Sigmoid colon (tissue), 6 donors: ENCODE measurements at regions not wholly inside any gene's neighbourhood (a gene's known extent, or its start where the extent isn't known, plus 50 kb on each side); places are given as distances from the start of the nearest gene placed in this dataset.

Experiments
- DNase-seq: peaks from one replicate; pipeline ENCODE4 v3.0.0-alpha.2; 2019
- H3K27ac ChIP-seq, 4 donors: fragments of 200-600 bp; sonication (generic); one replicate each; pipeline ENCODE4 v1.5.1; 2016 to 2019; ENCODE audit warnings: mild to moderate bottlenecking in 1 of 4
- H3K27me3 ChIP-seq, 3 donors: fragments of 200-600 bp; sonication (generic); one replicate each; pipeline ENCODE4 v1.5.1; 2019; ENCODE audit warnings: mild to moderate bottlenecking in 1 of 3
- H3K36me3 ChIP-seq, 4 donors: fragments of 200-600 bp; sonication (generic); one replicate each; pipeline ENCODE4 v1.5.1; 2016 to 2019
- H3K4me1 ChIP-seq, 4 donors: fragments of 200-600 bp; sonication (generic); one replicate each; pipeline ENCODE4 v1.5.1; 2017 to 2019
- H3K4me3 ChIP-seq, 4 donors: fragments of 200-600 bp; sonication (generic); one replicate each; pipeline ENCODE4 v1.5.1; 2017 to 2019; ENCODE audit warnings: mild to moderate bottlenecking in 2 of 4, moderate library complexity in 1 of 4
- H3K9me3 ChIP-seq, 4 donors: fragments of 200-600 bp in 3 of 4; sonication (generic) in 3 of 4; one replicate each; pipeline versions ENCODE4 v1.5.1 to v1.6.1; 2013 to 2019
- EP300 ChIP-seq, 4 donors: sonication (generic); formaldehyde crosslinking; IDR thresholded peaks; one replicate each; pipeline ENCODE4 v1.6.1; 2017; ENCODE audit warnings: antibody characterized with exemption in 4 of 4
- POLR2A ChIP-seq, 2 donors: fragments of 450-650 bp; IDR thresholded peaks; one replicate each; pipeline ENCODE4 v1.6.1; 2016; ENCODE audit warnings: antibody characterized with exemption in 2 of 2, mild to moderate bottlenecking in 2 of 2, moderate library complexity in 2 of 2
- POLR2AphosphoS5 ChIP-seq, 4 donors: sonication (generic); formaldehyde crosslinking; IDR thresholded peaks; one replicate each; pipeline ENCODE4 v1.6.1; 2017; ENCODE audit warnings: antibody characterized with exemption in 4 of 4
- WGBS, 2 donors: extraction: QIAGEN DNeasy Blood & Tissue Kit; methylation state at CpG; one replicate each; pipeline ENCODE4 v1.1.7; 2013; 5-methylcytosine and 5-hydroxymethylcytosine counted together
- intact Hi-C: fragments of 100-400 bp; cut with DNase I; formaldehyde crosslinking; loops from one replicate; pipeline ENCODE4 v1.15.1; 2023
- TF ChIP-seq, protein P1 (sequence below), 4 experiments: fragments of 450-650 bp in 3 of 4; fragments of 200-600 bp in 1 of 4; IDR thresholded peaks; one replicate each; pipeline ENCODE4 v1.5.1; 2016 to 2019; ENCODE audit warnings: antibody characterized with exemption in 4 of 4, mild to moderate bottlenecking in 3 of 4, moderate library complexity in 2 of 4
- donor health status: healthy with polysubstance abuse.
- donor health status: healthy.

DNA sequence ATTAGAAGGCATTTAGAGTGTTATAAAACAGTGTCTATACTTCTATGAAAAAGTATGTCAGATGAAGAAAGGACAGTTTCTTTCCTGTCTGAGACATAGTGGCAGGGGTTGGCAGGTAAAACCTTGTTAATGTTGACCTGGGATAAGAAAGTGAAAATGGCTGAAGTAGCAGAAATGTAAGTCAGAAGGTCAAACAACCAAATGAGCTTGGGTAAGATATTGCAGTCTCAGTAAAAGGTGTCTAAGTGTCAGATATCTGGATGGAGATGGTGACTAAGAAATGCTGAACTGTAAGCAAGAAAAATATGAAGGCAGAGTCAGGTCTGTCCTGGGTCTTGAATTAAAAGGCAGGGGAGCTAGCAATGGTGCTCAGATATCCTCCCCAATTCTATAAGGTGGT lies 400.3 kb downstream of the CD109 start:
- intact Hi-C loops, result no loop called here
- no peak for DNase-seq

DNA sequence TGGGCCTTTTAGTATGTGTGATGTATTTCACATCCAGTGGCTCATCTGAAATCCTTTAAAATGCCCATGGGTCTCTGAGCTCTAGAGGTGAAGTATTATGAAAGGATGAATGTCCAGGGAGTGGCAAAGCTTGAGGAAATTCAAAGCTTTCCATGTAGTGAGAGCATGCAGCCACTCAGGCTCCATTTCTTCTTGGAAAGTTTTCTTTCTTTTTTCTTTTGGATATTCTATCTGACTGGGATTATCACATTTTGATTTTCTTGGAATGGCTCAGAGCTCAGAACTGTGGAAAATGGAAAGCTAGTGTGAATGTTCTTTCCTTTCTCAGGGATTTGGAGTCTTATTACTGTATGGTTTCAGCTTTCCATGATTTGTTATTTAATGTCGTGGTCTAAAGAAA lies 397.4 kb downstream of the CD109 start:
- intact Hi-C loops, result no loop called here
- H3K36me3 ChIP-seq, result no peaks in the 10 kb centered on the region
- H3K27me3 ChIP-seq, result no peaks in the 10 kb centered on the region
- no peak overlapping the region for H3K4me3 ChIP-seq
- H3K27ac ChIP-seq, result no peak overlapping the region
- no peak for DNase-seq
- WGBS, 2 donors, result 74 to 79% methylated on average over 1 of the region's 1 CpG
- H3K4me1 ChIP-seq, result peaks cover 0 to 22% (median 14%) of the 10 kb centered on the region in 4 donors
- no peak for TF ChIP-seq POLR2AphosphoS5 (IDR thresholded peaks at IDR 0.05)
- TF ChIP-seq, protein P1, sequence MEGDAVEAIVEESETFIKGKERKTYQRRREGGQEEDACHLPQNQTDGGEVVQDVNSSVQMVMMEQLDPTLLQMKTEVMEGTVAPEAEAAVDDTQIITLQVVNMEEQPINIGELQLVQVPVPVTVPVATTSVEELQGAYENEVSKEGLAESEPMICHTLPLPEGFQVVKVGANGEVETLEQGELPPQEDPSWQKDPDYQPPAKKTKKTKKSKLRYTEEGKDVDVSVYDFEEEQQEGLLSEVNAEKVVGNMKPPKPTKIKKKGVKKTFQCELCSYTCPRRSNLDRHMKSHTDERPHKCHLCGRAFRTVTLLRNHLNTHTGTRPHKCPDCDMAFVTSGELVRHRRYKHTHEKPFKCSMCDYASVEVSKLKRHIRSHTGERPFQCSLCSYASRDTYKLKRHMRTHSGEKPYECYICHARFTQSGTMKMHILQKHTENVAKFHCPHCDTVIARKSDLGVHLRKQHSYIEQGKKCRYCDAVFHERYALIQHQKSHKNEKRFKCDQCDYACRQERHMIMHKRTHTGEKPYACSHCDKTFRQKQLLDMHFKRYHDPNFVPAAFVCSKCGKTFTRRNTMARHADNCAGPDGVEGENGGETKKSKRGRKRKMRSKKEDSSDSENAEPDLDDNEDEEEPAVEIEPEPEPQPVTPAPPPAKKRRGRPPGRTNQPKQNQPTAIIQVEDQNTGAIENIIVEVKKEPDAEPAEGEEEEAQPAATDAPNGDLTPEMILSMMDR (IDR thresholded peaks at IDR 0.05), result no peak
- no peak for TF ChIP-seq EP300 (IDR thresholded peaks at IDR 0.05)
- TF ChIP-seq POLR2A (IDR thresholded peaks at IDR 0.05), result no peak
- H3K9me3 ChIP-seq, result no peaks in the 10 kb centered on the region

More for the DNA sequence above, 400.3 kb downstream of the CD109 start:
- TF ChIP-seq EP300 (IDR thresholded peaks at IDR 0.05) (no peak), POLR2AphosphoS5 (IDR thresholded peaks at IDR 0.05) (no peak), POLR2A (IDR thresholded peaks at IDR 0.05) (no peak)
- TF ChIP-seq, protein P1 (IDR thresholded peaks at IDR 0.05), result no peak
- no peaks in the 10 kb centered on the region for H3K9me3 ChIP-seq
- H3K27me3 ChIP-seq, result no peaks in the 10 kb centered on the region
- peaks cover 0 to 20% (median 13%) of the 10 kb centered on the region in 4 donors for H3K4me1 ChIP-seq
- no peak overlapping the region for H3K4me3 ChIP-seq
- no peaks in the 10 kb centered on the region for H3K36me3 ChIP-seq
- no peak overlapping the region for H3K27ac ChIP-seq

DNA sequence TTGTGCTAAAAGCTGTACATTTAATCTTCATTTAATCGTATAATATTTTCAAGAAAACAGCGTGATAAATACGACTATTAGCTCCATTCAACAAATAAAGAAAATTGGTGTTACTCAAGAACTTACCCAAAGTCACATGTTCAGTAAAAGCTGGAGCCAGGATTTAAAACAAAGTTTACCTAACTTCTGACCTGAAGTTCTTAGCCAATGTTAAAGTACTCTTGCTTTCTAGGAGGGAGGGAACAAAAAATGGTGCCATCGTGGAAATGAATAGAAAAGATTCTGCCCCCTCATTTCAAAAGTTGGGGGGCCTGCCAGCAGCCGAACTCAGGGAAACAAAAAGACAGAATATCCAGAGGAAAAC lies 395.8 kb downstream of the CD109 start:
- Histone ChIP-seq H3K9me3 (no peaks in the 10 kb centered on the region), H3K4me3 (no peak overlapping the region), H3K27me3 (no peaks in the 10 kb centered on the region), H3K27ac (peak overlapping the region in 3 of 4 donors; percentile 33 to 62 (median 55)), H3K36me3 (no peaks in the 10 kb centered on the region), H3K4me1 (peaks cover 0 to 22% (median 14%) of the 10 kb centered on the region in 4 donors)
- TF ChIP-seq POLR2AphosphoS5 (IDR thresholded peaks at IDR 0.05) (no peak), POLR2A (IDR thresholded peaks at IDR 0.05) (no peak), EP300 (IDR thresholded peaks at IDR 0.05) (no peak)
- TF ChIP-seq, protein P1 (IDR thresholded peaks at IDR 0.05), result no peak
- 50 to 61% methylated on average over 5 of the region's 5 CpGs for WGBS, 2 donors
- intact Hi-C loops, result no loop called here
- no peak for DNase-seq

DNA sequence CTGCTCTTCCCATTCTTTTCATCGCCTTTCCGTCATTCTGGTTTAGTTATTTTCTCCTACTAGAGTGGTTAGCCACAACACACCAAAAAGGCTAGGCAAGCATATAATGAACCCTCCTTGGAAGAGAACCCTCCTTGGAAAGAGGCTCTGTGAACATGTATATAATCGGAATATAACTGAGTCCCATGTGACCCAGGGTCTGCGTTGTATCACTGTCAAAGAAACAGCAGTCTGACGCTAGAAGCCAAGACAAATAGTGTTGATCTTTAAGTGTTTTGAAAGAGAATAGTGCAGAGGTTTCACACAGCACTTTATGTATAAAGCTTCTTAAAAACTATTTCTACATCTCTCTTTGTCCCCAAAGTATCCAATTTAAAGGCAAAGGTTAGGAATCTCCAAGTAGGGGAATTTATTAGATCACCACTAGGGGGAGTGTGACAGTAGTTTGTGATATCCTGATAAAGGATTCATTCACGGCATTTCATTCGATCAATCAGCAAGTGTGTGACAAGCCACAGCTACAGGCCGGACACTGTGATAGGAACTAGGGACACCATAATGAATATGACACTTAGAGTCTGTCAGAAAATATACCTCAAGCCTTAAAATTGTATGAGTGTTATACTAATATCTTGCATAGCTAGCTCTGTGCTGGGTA lies 395.3 kb downstream of the CD109 start:
- peak overlapping the region in 3 of 4 donors; percentile 33 to 62 (median 55) for H3K27ac ChIP-seq
- H3K36me3 ChIP-seq, result no peaks in the 10 kb centered on the region
- peak; percentile 76 for DNase-seq
- intact Hi-C loops, result no loop called here
- 47 to 56% methylated on average over 8 of the region's 8 CpGs for WGBS, 2 donors
- H3K4me1 ChIP-seq, result peaks cover 0 to 22% (median 14%) of the 10 kb centered on the region in 4 donors
- H3K27me3 ChIP-seq, result no peaks in the 10 kb centered on the region
- no peak for TF ChIP-seq POLR2A (IDR thresholded peaks at IDR 0.05)
- peak in 1 of 4 donors; percentile 64 for TF ChIP-seq EP300 (IDR thresholded peaks at IDR 0.05)
- peak; percentile 84 to 91 (median 88) for TF ChIP-seq POLR2AphosphoS5 (IDR thresholded peaks at IDR 0.05)
- TF ChIP-seq, protein P1 (IDR thresholded peaks at IDR 0.05), result peak; percentile 39 to 66 (median 65)
- H3K4me3 ChIP-seq, result no peak overlapping the region
- no peaks in the 10 kb centered on the region for H3K9me3 ChIP-seq
